GM23338 (cell line): ENCODE measurements at regions not wholly inside any gene's neighbourhood (a gene's known extent, or its start where the extent isn't known, plus 50 kb on each side); places are given as distances from the start of the nearest gene placed in this dataset.

ENCODE experiments used
- CREB1 ChIP-seq: fragments of 250-450 bp; sonication (Bioruptor Pico); IDR thresholded peaks from 2 replicates; pipeline ENCODE4 v1.5.0; 2020; ENCODE audit warnings: low read depth, mild to moderate bottlenecking, moderate library complexity
- CTCF ChIP-seq, 2 experiments: fragments of 200-600 bp in 1 of 2; sonication (generic) in 1 of 2; conservative IDR thresholded peaks; 2 replicates each; pipeline versions ENCODE4 v1.5.1 to v1.6.1; 2016 to 2017; ENCODE audit warnings: antibody characterized with exemption in 2 of 2, low read depth in 2 of 2, mild to moderate bottlenecking in 2 of 2, moderate library complexity in 1 of 2
- ETS1 ChIP-seq: IDR thresholded peaks from 2 replicates; pipeline ENCODE4 v1.6.1; 2016; ENCODE audit warnings: antibody characterized with exemption
- EZH2 ChIP-seq: fragments of 200-600 bp; sonication (generic); IDR thresholded peaks from one replicate; pipeline ENCODE4 v1.8.0; 2017; ENCODE audit warnings: antibody characterized with exemption, mild to moderate bottlenecking, low read depth; ENCODE audit not compliant: unreplicated experiment
- EZH2phosphoT487 ChIP-seq: fragments of 200-600 bp; sonication (generic); IDR thresholded peaks from one replicate; pipeline ENCODE4 v1.8.1; 2018; ENCODE audit warnings: antibody characterized with exemption; ENCODE audit not compliant: unreplicated experiment
- JUNB ChIP-seq: IDR thresholded peaks from one replicate; pipeline ENCODE4 v1.6.1; 2016; ENCODE audit warnings: antibody characterized with exemption; ENCODE audit not compliant: unreplicated experiment
- NANOG ChIP-seq: IDR thresholded peaks from 2 replicates; pipeline ENCODE4 v1.6.1; 2016; ENCODE audit warnings: antibody characterized with exemption, borderline replicate concordance
- POLR2AphosphoS5 ChIP-seq: IDR thresholded peaks from 2 replicates; pipeline ENCODE4 v1.6.1; 2016; ENCODE audit warnings: antibody characterized with exemption, low read depth
- REST ChIP-seq: IDR thresholded peaks from one replicate; pipeline ENCODE4 v1.6.1; 2018; ENCODE audit warnings: antibody characterized with exemption; ENCODE audit not compliant: unreplicated experiment
- ZNF331 ChIP-seq: fragments of 250-450 bp; sonication (Bioruptor Pico); IDR thresholded peaks from 2 replicates; pipeline ENCODE4 v1.5.0; 2020; ENCODE audit warnings: low read depth, mild to moderate bottlenecking, moderate library complexity

- TF ChIP-seq CTCF (conservative IDR thresholded peaks at IDR 0.05; ENCODE audit: low read depth in 2 of 2) (no peak), EZH2phosphoT487 (no peak), JUNB (no peak), CREB1 (no peak), EZH2 (no peak), POLR2AphosphoS5 (no peak), ZNF331 (CRISPR knock-in tag) (no peak), ETS1 (no peak), REST (no peak), NANOG (no peak)
Observed at GRCh38 chr13:28558567-28558966, 63.6 kb upstream of the FLT1 start.
